ENCODE measurements at regions not wholly inside any gene's neighbourhood (a gene's known extent, or its start where the extent isn't known, plus 50 kb on each side); places are given as distances from the start of the nearest gene placed in this dataset.

GRCh38 chr2:14827226-14828023, 194.9 kb downstream of the LRATD1 start:
- Mint-ChIP-seq H3K4me1 (no peaks in the 10 kb centered on the region), H3K36me3 (no peaks in the 10 kb centered on the region), H3K4me3 (no peak overlapping the region), H3K27ac (no peak overlapping the region), H3K27me3 (no peaks in the 10 kb centered on the region), H3K9me3 (no peaks in the 10 kb centered on the region)
- CTCF ChIA-PET = no interaction called here
- no peak for DNase-seq

GRCh38 chr2:14828223-14828622, 195.7 kb downstream of the LRATD1 start:
- Mint-ChIP-seq H3K36me3 (no peaks in the 10 kb centered on the region), H3K27ac (no peak overlapping the region), H3K4me1 (no peaks in the 10 kb centered on the region), H3K9me3 (no peaks in the 10 kb centered on the region), H3K4me3 (no peak overlapping the region), H3K27me3 (no peaks in the 10 kb centered on the region)
- CTCF ChIA-PET = no interaction called here
- DNase-seq = no peak

- Mint-ChIP-seq H3K27me3 (no peaks in the 10 kb centered on the region), H3K36me3 (no peaks in the 10 kb centered on the region), H3K4me1 (no peaks in the 10 kb centered on the region), H3K27ac (no peak overlapping the region), H3K4me3 (no peak overlapping the region), H3K9me3 (no peaks in the 10 kb centered on the region)
- DNase-seq = no peak
- CTCF ChIA-PET = no interaction called here
Observed at GRCh38 chr2:14828968-14829367, 196.5 kb downstream of the LRATD1 start.

- H3K27ac Mint-ChIP-seq = no peak overlapping the region
- CTCF ChIA-PET = no interaction called here
- no peaks in the 10 kb centered on the region for H3K4me1 Mint-ChIP-seq
- H3K36me3 Mint-ChIP-seq = no peaks in the 10 kb centered on the region
- DNase-seq = no peak
- H3K9me3 Mint-ChIP-seq = no peaks in the 10 kb centered on the region
- H3K27me3 Mint-ChIP-seq = no peaks in the 10 kb centered on the region
- no peak overlapping the region for H3K4me3 Mint-ChIP-seq
Observed at GRCh38 chr2:14831458-14831857, 198.9 kb downstream of the LRATD1 start.

- no peak overlapping the region for H3K4me3 Mint-ChIP-seq
- H3K9me3 Mint-ChIP-seq = peaks cover 10% of the 10 kb centered on the region
- H3K27ac Mint-ChIP-seq = no peak overlapping the region
- CTCF ChIA-PET = no interaction called here
- no peak for DNase-seq
- H3K4me1 Mint-ChIP-seq = no peaks in the 10 kb centered on the region
- H3K36me3 Mint-ChIP-seq = no peaks in the 10 kb centered on the region
- H3K27me3 Mint-ChIP-seq = no peaks in the 10 kb centered on the region
Observed at GRCh38 chr2:14843507-14844204, 211.1 kb downstream of the LRATD1 start.

GRCh38 chr2:14855751-14856150, 223.2 kb downstream of the LRATD1 start:
- H3K4me1 Mint-ChIP-seq = no peaks in the 10 kb centered on the region
- no peak for DNase-seq
- CTCF ChIA-PET = no interaction called here
- H3K27me3 Mint-ChIP-seq = no peaks in the 10 kb centered on the region
- H3K4me3 Mint-ChIP-seq = no peak overlapping the region
- no peaks in the 10 kb centered on the region for H3K36me3 Mint-ChIP-seq
- H3K9me3 Mint-ChIP-seq = no peaks in the 10 kb centered on the region
- H3K27ac Mint-ChIP-seq = no peak overlapping the region

GRCh38 chr2:14861181-14861580, 228.7 kb downstream of the LRATD1 start:
- Mint-ChIP-seq H3K27ac (no peak overlapping the region), H3K4me3 (no peak overlapping the region), H3K27me3 (no peaks in the 10 kb centered on the region), H3K4me1 (no peaks in the 10 kb centered on the region), H3K9me3 (peaks cover 3% of the 10 kb centered on the region), H3K36me3 (no peaks in the 10 kb centered on the region)
- DNase-seq = no peak
- CTCF ChIA-PET = no interaction called here

- no peak overlapping the region for H3K27ac Mint-ChIP-seq
- H3K36me3 Mint-ChIP-seq = no peaks in the 10 kb centered on the region
- no peaks in the 10 kb centered on the region for H3K4me1 Mint-ChIP-seq
- H3K4me3 Mint-ChIP-seq = no peak overlapping the region
- CTCF ChIA-PET = no interaction called here
- no peaks in the 10 kb centered on the region for H3K27me3 Mint-ChIP-seq
- peaks cover 3% of the 10 kb centered on the region for H3K9me3 Mint-ChIP-seq
- DNase-seq = no peak
Observed at GRCh38 chr2:14866736-14867352, 234.3 kb downstream of the LRATD1 start.

GRCh38 chr2:14867853-14868252, 235.3 kb downstream of the LRATD1 start:
- no peak overlapping the region for H3K27ac Mint-ChIP-seq
- CTCF ChIA-PET = no interaction called here
- H3K4me3 Mint-ChIP-seq = no peak overlapping the region
- no peaks in the 10 kb centered on the region for H3K27me3 Mint-ChIP-seq
- no peaks in the 10 kb centered on the region for H3K4me1 Mint-ChIP-seq
- no peak for DNase-seq
- peaks cover 3% of the 10 kb centered on the region for H3K9me3 Mint-ChIP-seq
- H3K36me3 Mint-ChIP-seq = no peaks in the 10 kb centered on the region

- H3K27ac Mint-ChIP-seq = no peak overlapping the region
- CTCF ChIA-PET = no interaction called here
Observed at GRCh38 chr2:14872779-14873325, 240.3 kb downstream of the LRATD1 start.

GRCh38 chr2:14881651-14882327, 249.3 kb downstream of the LRATD1 start:
- no peak for DNase-seq
- no peaks in the 10 kb centered on the region for H3K36me3 Mint-ChIP-seq
- CTCF ChIA-PET = no interaction called here
- H3K27me3 Mint-ChIP-seq = no peaks in the 10 kb centered on the region
- H3K4me1 Mint-ChIP-seq = no peaks in the 10 kb centered on the region
- no peak overlapping the region for H3K27ac Mint-ChIP-seq
- no peaks in the 10 kb centered on the region for H3K9me3 Mint-ChIP-seq
- no peak overlapping the region for H3K4me3 Mint-ChIP-seq

More at GRCh38 chr2:14872779-14873325, 240.3 kb downstream of the LRATD1 start:
- Mint-ChIP-seq H3K36me3 (no peaks in the 10 kb centered on the region), H3K4me1 (no peaks in the 10 kb centered on the region), H3K9me3 (no peaks in the 10 kb centered on the region), H3K4me3 (no peak overlapping the region), H3K27me3 (no peaks in the 10 kb centered on the region)
- DNase-seq = no peak

- CTCF ChIA-PET = no interaction called here
- Mint-ChIP-seq H3K4me3 (no peak overlapping the region), H3K9me3 (no peaks in the 10 kb centered on the region), H3K27me3 (no peaks in the 10 kb centered on the region), H3K27ac (no peak overlapping the region), H3K36me3 (no peaks in the 10 kb centered on the region), H3K4me1 (no peaks in the 10 kb centered on the region)
- no peak for DNase-seq
Observed at GRCh38 chr2:14884651-14885050, 252.1 kb downstream of the LRATD1 start.

- CTCF ChIA-PET = no interaction called here
- H3K9me3 Mint-ChIP-seq = no peaks in the 10 kb centered on the region
- H3K27ac Mint-ChIP-seq = no peak overlapping the region
- H3K4me1 Mint-ChIP-seq = no peaks in the 10 kb centered on the region
- H3K4me3 Mint-ChIP-seq = no peak overlapping the region
- H3K36me3 Mint-ChIP-seq = no peaks in the 10 kb centered on the region
- H3K27me3 Mint-ChIP-seq = no peaks in the 10 kb centered on the region
- DNase-seq = no peak
Observed at GRCh38 chr2:14891546-14891945, 259.0 kb downstream of the LRATD1 start.

- no peak overlapping the region for H3K27ac Mint-ChIP-seq
- no peaks in the 10 kb centered on the region for H3K36me3 Mint-ChIP-seq
- H3K4me1 Mint-ChIP-seq = no peaks in the 10 kb centered on the region
- DNase-seq = no peak
- no peaks in the 10 kb centered on the region for H3K9me3 Mint-ChIP-seq
- H3K27me3 Mint-ChIP-seq = no peaks in the 10 kb centered on the region
- CTCF ChIA-PET = no interaction called here
- no peak overlapping the region for H3K4me3 Mint-ChIP-seq
Observed at GRCh38 chr2:14896330-14897030, 264.0 kb downstream of the LRATD1 start.

All from activated naive CD4-positive, alpha-beta T cell treated with anti-CD3 and anti-CD28 coated beads, Interleukin-2, amount 10 ng/mL, durations not matched to agents 7 days and 5 days (primary cell).